ENCODE measurements at regions not wholly inside any gene's neighbourhood (a gene's known extent, or its start where the extent isn't known, plus 50 kb on each side); places are given as distances from the start of the nearest gene placed in this dataset.
A peak's percentile ranks its signal among the peaks of the same experiment; 100 is the strongest.
"Not testable (repeated sequence)": the region's sequence is repeated elsewhere in the genome, so short reads cannot be mapped to it uniquely, and the experiment has no call there.

- DNase-seq = no peak
Observed at GRCh38 chrX:145393702-145394235, 146.5 kb downstream of the SPANXN1 start.

- no peak for DNase-seq
Observed at GRCh38 chrX:145394344-145394743, 147.0 kb downstream of the SPANXN1 start.

GRCh38 chrX:145396612-145397011 is 149.3 kb downstream of the SPANXN1 start:
- no peak for DNase-seq

- peak in 1 of 2 experiments; percentile 8 for DNase-seq
Observed at GRCh38 chrX:145405012-145405411, 157.7 kb downstream of the SPANXN1 start.

GRCh38 chrX:145410622-145411021 is 163.3 kb downstream of the SPANXN1 start:
- DNase-seq = no peak

GRCh38 chrX:145436211-145436610 is 188.9 kb downstream of the SPANXN1 start:
- not testable (repeated sequence) for DNase-seq

- no peak for DNase-seq
Observed at GRCh38 chrX:145464650-145465049, 217.3 kb downstream of the SPANXN1 start.

- no peak for DNase-seq
Observed at GRCh38 chrX:145475725-145476124, 228.4 kb downstream of the SPANXN1 start.

GRCh38 chrX:145484740-145485139 is 237.4 kb downstream of the SPANXN1 start:
- no peak for DNase-seq

GRCh38 chrX:145502670-145503069 is 255.4 kb downstream of the SPANXN1 start:
- DNase-seq = no peak

- no peak for DNase-seq
Observed at GRCh38 chrX:145506214-145506613, 258.9 kb downstream of the SPANXN1 start.

GRCh38 chrX:145524931-145525330 is 277.6 kb downstream of the SPANXN1 start:
- DNase-seq = no peak

- no peak for DNase-seq
Observed at GRCh38 chrX:145532176-145532780, 285.0 kb downstream of the SPANXN1 start.

- no peak for DNase-seq
Observed at GRCh38 chrX:145533534-145533933, 284.1 kb upstream of the SLITRK2 start.

- no peak for DNase-seq
Observed at GRCh38 chrX:145549496-145549895, 268.1 kb upstream of the SLITRK2 start.

GRCh38 chrX:145552643-145553042 is 265.0 kb upstream of the SLITRK2 start:
- DNase-seq = no peak

- no peak for DNase-seq
Observed at GRCh38 chrX:145553702-145554101, 263.9 kb upstream of the SLITRK2 start.

- DNase-seq = no peak
Observed at GRCh38 chrX:145563159-145563558, 254.5 kb upstream of the SLITRK2 start.

GRCh38 chrX:145609951-145610511 is 207.6 kb upstream of the SLITRK2 start:
- DNase-seq = peak; percentile 0 to 35

- no peak for DNase-seq
Observed at GRCh38 chrX:145613894-145614293, 203.7 kb upstream of the SLITRK2 start.

GRCh38 chrX:145620666-145621065 is 197.0 kb upstream of the SLITRK2 start:
- no peak for DNase-seq

- DNase-seq = no peak
Observed at GRCh38 chrX:145623453-145623852, 194.2 kb upstream of the SLITRK2 start.

GRCh38 chrX:145630081-145630480 is 187.5 kb upstream of the SLITRK2 start:
- DNase-seq = no peak

- no peak for DNase-seq
Observed at GRCh38 chrX:145630806-145631435, 186.7 kb upstream of the SLITRK2 start.
